Stimulated activated CD8-positive, alpha-beta memory T cell treated with anti-CD3 and anti-CD28 coated beads, Interleukin-12 subunit alpha, Interleukin-12 subunit beta, amount 100 ng/mL, for 24 hours (primary cell): ENCODE measurements at regions not wholly inside any gene's neighbourhood (a gene's known extent, or its start where the extent isn't known, plus 50 kb on each side); places are given as distances from the start of the nearest gene placed in this dataset.
A peak's percentile ranks its signal among the peaks of the same experiment; 100 is the strongest.

Experiments
- DNase-seq: peaks from one replicate; pipeline ENCODE4 v3.0.0-alpha.2; 2020; ENCODE audit errors: extremely low read depth

DNA sequence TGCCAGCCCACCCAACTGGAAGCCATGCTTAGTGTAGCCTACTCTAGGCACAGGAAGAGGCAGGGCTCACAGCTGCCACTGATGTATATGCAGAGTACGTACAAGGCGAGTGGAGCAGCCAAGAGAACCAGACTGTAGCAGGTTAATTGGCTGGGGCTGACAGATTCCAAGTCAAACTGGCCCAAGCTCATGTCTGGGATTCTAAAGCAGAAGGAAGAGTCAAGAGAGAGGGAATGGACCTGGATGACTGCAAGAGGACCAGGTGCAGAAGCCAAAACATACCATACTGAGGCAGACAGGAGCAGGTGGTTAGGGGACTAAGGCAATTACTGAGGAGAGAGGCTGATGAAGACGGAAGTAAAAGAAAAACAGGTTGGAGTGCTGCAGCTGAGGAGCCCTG, 51.3 kb upstream of the LRRN2 start:
- no peak for DNase-seq

DNA sequence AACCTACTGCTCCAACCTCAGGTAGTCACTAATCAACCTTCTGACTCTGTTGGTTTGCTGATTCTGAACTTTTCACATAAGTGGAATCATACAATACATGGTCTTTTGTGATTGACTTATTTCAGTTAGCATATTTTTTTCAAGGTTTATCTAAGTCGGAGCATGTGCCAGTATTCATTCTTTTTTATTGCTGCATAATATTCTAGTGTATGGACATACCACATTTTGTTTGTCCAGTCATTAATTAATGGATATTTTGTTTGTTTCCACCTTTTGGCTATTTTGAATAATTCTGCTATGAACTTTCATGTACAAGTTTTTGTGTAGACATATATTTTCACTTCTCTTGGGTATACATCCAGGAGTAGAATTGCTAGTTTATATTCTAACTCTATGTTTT, 53.0 kb upstream of the LRRN2 start:
- DNase-seq, result no peak

DNA sequence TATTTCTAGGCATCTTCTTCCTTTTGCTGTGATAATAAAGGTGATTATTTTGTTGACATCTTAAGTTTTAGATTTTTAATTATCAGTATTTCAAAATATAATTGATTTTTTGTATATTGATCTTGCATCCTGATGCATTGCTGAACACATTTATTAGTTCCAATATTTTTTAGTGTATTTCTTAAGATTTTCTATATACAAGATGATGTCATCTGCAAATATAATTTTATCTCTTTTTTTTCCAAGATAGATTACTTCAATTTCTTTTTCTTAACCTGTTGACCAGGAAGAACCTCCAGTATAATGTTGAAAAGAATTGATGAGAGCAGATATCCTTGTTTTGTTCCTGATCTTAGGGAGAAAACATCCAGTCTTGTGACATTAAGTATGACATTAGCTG, 54.8 kb upstream of the LRRN2 start:
- no peak for DNase-seq

DNA sequence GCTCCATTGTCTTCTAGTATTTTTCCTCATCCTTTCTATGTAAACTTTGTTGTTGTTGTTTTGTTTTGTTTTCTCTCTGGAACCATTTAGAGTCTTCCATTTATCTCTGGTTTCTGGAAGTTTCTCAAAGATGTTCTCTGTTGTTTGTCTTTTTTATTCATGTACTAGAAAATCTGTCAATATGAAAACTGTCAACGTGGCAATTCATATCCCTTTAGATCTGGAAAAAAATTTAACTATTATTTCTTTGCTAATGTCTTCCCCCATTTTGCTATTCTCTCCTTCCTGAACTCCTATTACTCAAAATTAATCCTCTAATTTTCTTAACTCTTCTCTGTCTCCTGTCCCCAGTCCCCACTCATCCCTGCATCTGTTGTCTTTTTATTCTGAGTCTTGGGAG, 55.9 kb upstream of the LRRN2 start:
- DNase-seq, result no peak

DNA sequence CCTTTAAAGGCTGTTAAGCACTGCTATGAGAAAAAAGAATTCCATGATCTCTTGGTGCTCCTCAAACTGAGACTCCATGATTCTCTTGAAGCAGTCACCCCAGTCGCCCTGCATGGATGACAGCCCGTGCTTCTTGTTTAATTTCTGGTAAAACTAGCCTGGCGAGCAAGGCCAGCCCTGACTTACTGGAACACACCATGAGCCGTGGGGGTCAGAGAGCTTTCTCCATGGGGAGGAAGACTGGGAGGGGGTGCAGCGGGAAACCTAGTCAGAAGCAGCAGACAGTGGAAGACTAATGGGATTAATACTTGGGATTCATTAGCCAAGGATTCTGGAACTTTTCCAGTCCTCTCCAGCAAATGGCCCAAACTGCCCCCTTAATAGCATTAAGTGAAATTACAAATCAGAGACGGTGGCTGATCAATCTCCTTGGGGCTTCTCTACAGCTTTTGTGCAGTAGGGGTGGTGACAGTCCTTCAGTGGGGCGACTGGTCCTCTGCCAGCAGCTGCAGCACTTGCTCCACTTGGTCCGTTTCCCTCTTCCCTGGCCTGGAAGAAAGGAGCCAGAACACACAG, 57.2 kb upstream of the LRRN2 start:
- no peak for DNase-seq

DNA sequence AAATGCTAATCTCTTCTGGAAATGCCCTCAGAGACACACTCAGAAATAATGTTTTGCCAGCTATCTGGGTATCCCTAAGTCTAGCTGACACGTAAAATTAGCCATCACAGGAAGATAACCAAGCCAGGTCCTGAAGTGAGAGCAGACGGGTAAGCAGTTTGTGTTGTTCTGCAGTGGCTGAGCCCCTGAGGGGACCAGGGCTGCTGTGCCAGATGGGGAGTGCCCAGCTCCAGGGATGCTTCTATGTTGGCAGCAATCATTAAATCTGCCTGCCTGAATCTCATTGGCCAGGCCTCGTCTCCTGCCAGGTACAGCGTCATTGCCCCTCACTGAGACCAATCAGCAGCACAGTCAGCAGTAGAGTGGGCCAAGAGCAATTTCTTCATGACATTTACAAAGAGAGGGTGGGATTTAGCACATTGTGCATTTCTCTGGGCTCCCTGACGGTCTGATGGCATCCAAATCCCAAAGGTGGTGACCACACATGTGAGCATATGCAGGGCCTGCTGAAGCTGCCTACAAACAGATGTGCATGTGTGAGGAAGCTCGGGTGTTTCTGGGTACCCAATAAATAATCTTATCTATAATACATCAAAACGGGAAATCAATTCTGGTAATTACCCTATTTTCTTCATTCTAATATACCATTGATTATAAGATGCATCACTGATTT, 58.7 kb upstream of the LRRN2 start:
- DNase-seq, result no peak

DNA sequence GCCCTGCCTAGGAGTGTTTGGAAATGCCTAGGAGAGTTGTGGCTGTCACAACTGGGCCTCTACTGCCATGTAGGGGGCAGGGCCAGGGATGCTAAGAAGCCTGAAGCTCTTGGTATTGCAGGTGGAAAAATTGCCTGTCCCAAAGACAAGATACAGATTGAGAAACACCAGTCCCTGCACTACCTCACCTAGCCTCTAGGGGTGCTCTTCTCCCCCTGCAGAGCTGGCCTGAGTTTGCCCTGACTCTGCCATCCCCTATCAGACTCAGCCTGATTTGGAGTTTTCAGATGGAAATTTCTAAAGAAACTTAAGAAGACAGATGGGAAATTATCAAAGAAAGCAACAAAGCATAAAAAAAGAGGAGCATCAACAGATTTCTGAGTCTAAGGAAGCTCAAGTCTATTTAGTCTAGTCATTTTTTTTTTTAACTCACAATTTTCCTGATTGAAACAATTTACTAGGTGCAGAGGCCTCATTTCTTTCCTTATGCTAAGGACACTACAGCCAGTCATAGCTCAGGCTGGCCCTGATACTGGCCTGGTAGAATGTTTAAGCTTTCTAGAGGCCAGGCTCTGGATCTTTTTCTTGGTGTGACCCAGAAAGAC, 61.4 kb upstream of the LRRN2 start:
- no peak for DNase-seq

DNA sequence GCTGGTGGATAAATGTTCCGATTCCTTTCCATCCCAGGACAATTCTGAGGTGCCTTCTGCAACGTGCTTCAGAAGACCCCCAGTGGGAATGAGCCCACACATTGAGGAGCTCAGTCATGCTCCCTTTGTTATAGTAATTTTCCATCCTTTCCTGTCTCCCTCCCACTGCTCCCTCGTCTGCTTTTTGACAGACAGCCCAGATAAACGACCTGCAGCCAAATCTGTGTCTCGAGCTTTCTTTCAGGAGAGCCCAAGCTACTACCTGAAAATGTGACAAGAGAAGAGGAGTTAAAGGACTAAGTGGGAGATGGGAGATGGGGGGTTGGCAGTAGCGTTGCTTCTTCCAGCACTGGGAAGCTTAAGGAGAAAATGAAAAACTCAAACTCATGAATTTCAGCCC, 65.9 kb upstream of the LRRN2 start:
- no peak for DNase-seq

DNA sequence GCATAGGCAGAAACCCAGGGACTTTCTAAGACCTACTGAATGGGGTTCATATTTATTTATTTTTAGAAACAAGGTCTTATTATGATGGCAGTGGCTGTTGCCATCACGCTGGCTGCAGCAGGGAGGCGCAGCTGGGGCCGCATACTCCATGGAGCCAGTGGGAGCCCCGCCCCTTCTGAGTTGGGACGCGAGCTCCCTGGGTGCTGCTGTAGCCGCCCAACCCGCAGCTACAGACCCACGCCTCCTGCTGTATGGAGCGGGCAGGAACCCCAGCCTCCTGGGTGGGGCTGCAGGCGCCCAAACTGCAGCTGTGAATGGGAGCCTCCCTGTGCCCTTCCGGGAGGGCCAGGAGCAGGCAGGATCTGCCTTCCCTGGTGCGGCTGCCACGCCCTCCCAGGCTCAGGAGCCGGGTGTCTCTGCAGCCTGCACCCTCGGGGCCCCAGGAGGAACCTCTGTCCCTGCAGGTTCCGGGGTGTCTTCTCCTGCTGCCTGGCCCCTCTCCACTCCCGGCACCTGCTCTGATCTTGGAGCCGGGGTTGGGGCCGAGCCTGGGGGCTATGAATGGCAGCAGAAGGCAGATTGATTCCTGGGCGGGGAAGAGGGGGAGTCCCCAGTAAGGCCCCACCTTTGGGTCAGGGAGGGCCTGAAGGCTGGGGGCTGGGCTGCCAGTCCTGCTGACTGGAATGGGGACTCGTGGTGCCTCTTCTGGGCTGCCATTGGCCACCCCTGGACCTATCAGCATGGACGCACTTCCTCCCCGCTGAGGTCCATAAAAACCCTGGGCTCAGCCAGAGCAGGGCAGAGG, 66.5 kb upstream of the LRRN2 start:
- no peak for DNase-seq

DNA sequence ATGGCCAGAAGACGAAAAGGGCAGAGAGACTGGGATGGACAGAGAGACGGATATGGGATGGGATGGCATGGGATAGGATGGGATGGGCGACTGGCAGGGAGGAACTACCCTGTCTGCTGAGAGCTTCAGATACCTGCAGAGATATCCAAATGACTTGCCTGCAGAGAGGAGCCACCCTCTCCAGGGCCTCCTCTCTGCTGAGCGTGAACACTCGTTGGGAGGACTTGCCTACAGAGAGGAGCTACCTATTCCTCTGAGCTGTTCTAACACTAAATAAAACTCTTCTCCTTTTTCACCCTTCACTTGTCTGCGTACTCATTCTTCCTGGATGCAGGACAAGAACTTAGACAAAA, 67.1 kb upstream of the LRRN2 start:
- no peak for DNase-seq

DNA sequence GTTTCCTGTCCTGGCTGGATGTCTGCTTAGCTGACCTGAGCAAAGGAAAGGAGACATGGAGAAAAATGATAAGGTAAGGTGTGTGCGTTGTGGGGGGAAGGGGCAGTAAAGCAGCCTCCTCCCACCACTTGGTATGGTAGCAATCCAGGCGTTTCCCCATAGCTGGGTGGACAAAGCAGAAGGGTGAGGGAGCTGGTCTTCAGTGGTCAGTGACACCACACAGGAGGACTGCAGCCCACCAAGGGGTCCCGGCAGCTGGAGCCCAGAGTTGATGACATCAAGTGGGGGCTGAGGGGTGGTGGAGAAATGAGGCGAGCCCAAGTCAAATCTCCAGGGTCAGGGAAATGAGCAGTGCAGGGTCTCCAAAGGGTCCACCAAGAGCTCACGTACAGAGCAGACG, 69.3 kb upstream of the LRRN2 start:
- no peak for DNase-seq

DNA sequence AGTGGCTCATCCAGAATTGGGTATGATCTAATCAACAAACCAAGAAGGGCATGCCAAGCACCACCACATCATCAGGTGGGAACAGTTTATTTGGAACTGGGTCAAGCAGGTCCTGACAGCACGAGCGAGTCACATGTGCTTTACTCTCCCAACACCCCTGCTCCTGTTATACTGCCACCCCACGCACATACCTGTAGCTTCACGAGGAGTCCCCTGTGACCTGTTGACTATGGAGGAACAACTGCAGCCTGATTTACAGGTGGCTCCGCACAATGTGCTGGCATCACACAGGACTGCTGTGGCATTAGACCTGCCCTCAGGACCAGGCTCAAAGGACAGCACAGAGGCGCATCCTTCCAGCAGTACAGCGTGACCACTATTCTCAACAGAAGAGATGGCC, 70.8 kb upstream of the LRRN2 start:
- no peak for DNase-seq

DNA sequence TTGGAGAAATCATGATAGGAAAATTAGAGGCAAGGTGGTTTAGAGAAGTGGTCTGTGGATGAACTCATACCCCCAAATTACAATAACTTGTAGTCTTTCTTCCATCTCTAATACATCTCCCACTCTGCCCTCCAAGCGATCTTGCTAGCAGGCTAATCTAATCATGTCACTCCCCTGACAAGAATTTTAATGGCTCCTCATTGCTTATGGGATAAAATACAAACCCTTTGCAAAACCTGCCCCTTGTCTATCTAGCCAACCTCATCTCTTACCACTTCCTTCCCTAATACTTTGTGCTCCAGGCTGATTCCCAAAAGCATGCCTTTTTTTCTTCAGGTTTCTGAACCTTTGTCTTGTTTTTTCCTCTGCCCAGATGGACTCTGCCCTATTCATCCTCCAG, 71.3 kb upstream of the LRRN2 start:
- DNase-seq, result no peak

DNA sequence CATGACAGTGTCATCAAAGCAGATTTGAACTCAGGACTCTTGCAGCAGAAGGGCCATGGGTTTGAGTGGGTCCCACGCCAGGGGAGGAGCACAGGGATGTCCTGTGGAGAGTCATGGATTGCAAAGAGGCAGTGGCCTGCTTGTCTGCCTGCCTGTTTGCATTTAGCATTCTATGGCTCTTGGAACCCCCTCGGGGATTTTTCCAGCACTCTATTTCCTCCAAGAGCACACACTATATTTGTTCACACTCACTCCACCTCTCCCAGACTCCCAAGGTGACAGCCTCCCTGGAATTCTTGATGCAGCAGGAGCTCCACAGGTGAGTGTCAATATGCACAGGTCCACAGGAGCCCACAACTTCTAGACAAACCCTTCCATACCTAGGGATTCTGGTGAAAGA, 73.1 kb upstream of the LRRN2 start:
- no peak for DNase-seq

DNA sequence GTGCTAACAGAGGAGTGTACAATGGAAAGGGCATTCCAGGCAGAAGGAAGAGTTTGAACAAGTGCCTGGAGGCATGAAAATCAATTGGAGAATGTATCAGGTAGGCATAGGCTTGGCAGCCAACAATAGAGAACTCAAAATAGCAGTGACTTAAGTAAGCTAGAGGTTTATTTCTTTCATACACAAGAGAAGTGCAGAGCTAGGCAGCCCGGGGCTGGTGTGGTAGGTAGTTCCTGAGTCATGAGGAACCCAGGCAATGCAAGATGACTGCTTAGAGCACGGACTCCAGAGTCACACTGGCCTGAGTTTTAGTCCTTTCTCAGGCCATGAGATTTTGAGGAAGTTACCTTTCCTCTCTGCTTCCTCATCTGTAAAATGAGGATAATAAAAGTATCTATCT, 74.8 kb upstream of the LRRN2 start:
- DNase-seq, result no peak

DNA sequence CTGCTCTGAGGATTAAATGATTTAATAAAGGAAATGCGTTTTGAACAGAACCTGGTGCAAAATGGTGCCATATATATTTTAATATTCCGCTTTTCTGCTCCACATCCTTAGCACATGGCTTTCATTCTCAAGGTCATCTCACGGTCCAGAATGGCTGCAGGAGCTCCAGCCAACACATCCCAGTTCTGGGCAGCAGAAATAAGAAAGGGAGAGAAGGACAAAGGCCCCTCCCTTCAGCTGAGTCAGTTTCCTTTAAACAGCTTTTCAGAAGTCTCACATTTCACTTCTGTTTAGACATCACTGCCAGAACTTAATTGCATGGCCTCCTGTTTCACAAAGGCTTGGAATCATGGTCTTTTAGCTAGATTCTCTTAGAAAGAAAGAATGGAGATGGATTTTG, 75.2 kb upstream of the LRRN2 start:
- DNase-seq, result no peak

DNA sequence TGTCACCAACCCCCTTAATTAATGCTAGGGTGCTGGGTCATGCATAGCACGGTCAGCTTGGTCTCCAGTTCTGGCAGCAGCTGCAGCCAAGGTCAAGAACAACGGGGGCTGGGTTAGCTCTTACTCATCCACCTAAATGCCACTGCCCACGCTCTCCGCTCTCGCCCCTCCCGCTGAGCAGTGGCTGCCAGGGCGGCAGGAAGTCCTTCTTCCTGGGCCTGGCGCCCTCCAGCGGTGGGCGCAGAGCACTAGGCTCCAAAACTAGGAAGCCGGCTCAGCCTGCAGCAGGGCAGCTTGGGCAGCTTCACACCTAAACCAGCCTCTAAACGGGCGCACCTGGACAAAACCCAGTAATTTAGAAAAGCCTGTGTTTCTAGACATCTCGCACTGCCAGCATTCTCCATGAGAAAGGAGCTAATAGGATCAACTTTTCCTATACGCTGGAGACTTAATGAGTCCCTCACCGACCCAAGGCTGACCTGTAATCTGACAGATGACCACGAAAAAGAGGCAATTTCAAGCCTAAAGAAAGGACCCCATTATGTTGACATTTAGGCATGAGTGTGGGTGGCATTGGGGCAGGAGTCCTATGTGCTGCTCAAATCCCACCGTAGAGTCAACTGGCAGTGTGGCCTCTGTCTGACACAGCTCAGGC, 78.4 kb upstream of the LRRN2 start:
- peak; percentile 34 for DNase-seq

DNA sequence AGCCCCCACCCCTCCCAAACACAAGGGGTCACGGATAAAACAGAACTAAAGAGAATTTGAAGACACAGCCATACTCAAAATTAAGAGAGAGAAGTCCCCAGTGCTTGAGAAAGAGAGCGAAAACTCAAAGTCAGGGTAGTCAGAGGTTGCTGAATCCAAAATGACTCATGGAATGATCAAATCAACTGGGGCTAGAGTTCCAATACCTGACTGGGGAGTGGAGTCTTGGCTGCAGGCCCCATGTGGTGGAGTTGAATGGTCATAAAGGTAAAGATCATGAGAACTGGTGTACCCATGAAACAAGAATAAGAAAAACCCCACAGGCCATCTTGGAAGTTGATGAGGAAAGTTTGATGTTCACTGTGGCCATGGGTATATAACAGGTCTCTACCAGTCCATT, 84.5 kb upstream of the LRRN2 start:
- DNase-seq, result no peak

DNA sequence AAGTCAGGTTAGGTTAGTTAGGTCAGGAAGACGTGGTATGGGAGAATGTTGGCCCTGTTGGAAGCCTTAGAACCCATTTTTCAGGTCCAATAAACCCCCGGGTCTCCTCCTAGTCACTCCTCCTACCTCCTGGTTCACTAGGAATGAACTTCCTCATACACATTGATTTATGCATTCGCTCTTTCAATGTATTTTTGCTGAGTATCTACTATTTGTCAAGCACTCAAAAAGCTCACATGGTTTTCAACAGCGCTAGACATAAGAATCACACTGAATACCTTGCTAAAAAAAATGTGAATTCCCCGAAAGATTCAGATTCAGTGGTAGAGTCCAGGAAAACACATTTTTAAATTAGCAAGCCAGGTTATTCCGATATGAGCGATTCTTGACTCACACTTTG, 85.8 kb upstream of the LRRN2 start:
- no peak for DNase-seq

DNA sequence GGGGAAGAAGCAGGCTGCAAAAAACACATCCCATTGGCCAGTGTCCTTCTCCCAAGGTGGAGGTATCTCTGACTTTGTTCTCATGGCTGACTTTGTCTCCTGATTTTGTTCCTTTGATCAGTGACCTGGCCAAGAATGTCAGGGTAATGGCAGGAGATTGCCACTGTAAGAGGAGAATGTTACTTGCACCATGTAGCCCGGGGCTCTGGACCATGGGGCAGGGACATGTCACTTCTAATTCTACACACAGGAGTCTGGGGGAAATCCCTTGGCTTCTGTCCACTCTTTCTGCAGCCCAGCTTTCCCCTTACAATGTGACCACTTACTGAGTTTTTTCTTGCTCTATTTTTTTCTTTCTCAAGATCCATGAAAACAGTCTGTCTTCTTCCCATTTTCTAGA, 87.7 kb upstream of the LRRN2 start:
- DNase-seq, result no peak

DNA sequence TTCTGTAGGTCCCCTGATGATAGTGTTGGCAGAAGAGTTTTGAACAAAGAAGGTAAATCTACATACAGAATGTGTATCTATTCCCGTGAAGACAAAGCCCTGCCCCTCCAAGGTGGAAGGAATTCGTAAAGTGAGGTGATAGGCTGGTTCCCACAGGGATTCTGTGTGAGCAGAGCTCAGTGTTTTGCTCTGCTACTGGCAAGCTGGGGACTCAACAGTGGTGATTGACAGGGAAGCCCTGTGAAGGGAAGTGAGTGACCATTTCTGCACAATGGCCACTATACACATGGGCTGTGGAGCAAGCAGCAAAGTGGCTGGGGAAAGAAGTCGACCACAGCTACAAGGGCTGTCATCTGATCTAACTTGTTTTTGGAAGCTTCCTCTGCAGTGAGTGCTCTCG, 90.0 kb upstream of the LRRN2 start:
- DNase-seq, result no peak

DNA sequence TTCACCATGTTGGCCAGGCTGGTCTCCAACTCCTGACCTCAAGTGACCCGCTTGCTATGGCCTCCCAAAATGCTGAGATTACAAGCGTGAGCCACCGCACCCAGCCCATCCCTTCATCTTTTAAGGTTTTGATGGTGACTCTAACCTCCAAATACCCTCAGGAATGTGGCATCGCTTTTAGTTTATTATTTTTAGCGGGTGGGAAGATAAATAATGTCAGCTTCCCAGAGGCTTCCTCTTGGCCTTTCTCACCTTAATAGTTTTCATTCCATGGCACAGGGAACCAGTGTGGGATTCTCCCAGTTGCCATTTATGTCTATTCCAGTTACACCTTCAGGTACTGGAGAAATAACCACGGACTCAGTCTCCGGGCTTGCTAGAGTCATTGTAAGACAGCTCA, 92.1 kb upstream of the LRRN2 start:
- DNase-seq, result no peak

DNA sequence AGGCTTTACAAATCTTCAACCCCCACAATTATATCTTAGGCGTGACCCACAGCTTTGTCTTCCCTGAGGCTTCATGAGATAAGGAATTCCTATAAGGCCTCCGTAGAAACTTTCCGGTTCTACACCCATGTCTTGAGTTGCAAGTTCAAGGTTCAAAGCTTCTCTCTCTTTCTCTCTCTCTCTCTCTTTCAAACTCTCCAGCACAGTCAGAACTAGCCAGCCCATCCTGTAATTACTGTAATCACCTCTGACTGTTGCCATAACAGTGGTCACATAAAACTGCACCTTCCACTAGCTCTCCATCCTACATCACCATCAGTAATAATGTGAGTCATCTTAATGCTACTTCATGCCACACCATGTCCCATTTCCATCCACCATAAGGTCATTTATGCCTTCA, 90.0 kb upstream of the NFASC start:
- no peak for DNase-seq
